Keratinocyte (primary cell): ENCODE measurements at regions not wholly inside any gene's neighbourhood (a gene's known extent, or its start where the extent isn't known, plus 50 kb on each side); places are given as distances from the start of the nearest gene placed in this dataset.

ENCODE experiments used
- DNase-seq: peaks from one replicate; pipeline ENCODE4 v3.0.0-alpha.2; 2011; ENCODE audit warnings: low read depth, missing footprints, low spot score
- FAIRE-seq: peaks from 2 replicates; lab custom pipeline; 2011; peaks lifted over from hg19 to GRCh38; lab: Jason Lieb, UNC
- H2AFZ ChIP-seq: 2 replicates; pipeline ENCODE4 v1.6.0; 2012; ENCODE audit warnings: low read length, control low read depth, inconsistent platforms; ENCODE audit not compliant: control insufficient read depth
- H3K27ac ChIP-seq: 2 replicates; pipeline ENCODE4 v1.5.1; 2011; ENCODE audit warnings: low read length; ENCODE audit not compliant: control insufficient read depth, insufficient read depth
- H3K27me3 ChIP-seq: 3 replicates; pipeline ENCODE4 v1.6.0; 2011; ENCODE audit warnings: low read length; ENCODE audit not compliant: control insufficient read depth, insufficient read depth; ENCODE audit errors: extremely low read depth
- H3K36me3 ChIP-seq, 2 experiments: 2 replicates in 1 of 2; 3 replicates in 1 of 2; pipeline ENCODE4 v1.5.1; 2011; ENCODE audit warnings: low read length in 2 of 2, mild to moderate bottlenecking in 1 of 2; ENCODE audit not compliant: control insufficient read depth in 2 of 2, insufficient read depth in 2 of 2; ENCODE audit errors: extremely low read depth in 1 of 2
- H3K4me1 ChIP-seq: 3 replicates; pipeline ENCODE4 v1.5.1; 2011; ENCODE audit warnings: low read length; ENCODE audit not compliant: control insufficient read depth, insufficient read depth; ENCODE audit errors: extremely low read depth
- H3K4me2 ChIP-seq: 3 replicates; pipeline ENCODE4 v1.6.0; 2011; ENCODE audit warnings: low read depth, low read length; ENCODE audit not compliant: control insufficient read depth, insufficient read depth; ENCODE audit errors: extremely low read depth
- H3K4me3 ChIP-seq, 3 experiments: fragments of 200-600 bp in 1 of 3; sonication (generic) in 1 of 3; 2 replicates in 2 of 3; 3 replicates in 1 of 3; pipeline ENCODE4 v1.5.1; 2011 to 2016; ENCODE audit warnings: low read length in 3 of 3, mild to moderate bottlenecking in 3 of 3, control low read depth in 2 of 3, inconsistent platforms in 1 of 3, low read depth in 1 of 3, mixed read lengths in 1 of 3, mixed run types in 1 of 3, moderate library complexity in 1 of 3; ENCODE audit not compliant: control insufficient read depth in 2 of 3, insufficient read depth in 2 of 3; ENCODE audit errors: extremely low read depth in 1 of 3
- H3K79me2 ChIP-seq: 2 replicates; pipeline ENCODE4 v1.6.0; 2012; ENCODE audit warnings: low read length; ENCODE audit not compliant: control insufficient read depth, insufficient read depth
- H3K9ac ChIP-seq: 3 replicates; pipeline ENCODE4 v1.6.0; 2011; ENCODE audit warnings: low read length; ENCODE audit not compliant: control insufficient read depth, insufficient read depth; ENCODE audit errors: extremely low read depth
- H3K9me1 ChIP-seq: 3 replicates; pipeline ENCODE4 v1.6.0; 2011; ENCODE audit warnings: low read length; ENCODE audit not compliant: control insufficient read depth, insufficient read depth; ENCODE audit errors: extremely low read depth
- H3K9me3 ChIP-seq: 2 replicates; pipeline ENCODE4 v1.5.1; 2012; ENCODE audit warnings: low read depth, low read length; ENCODE audit not compliant: control insufficient read depth
- H4K20me1 ChIP-seq: 3 replicates; pipeline ENCODE4 v1.6.0; 2011; ENCODE audit warnings: low read length; ENCODE audit not compliant: control insufficient read depth, insufficient read depth; ENCODE audit errors: extremely low read depth
- EZH2 ChIP-seq: IDR thresholded peaks from one replicate; pipeline ENCODE4 v1.6.1; 2012; ENCODE audit warnings: inconsistent platforms, mild to moderate bottlenecking, low read length, moderate library complexity
- dilution Hi-C: fragments of 300-500 bp; cut with MboI; formaldehyde crosslinking; loops from one replicate; pipeline ENCODE4 v1.7.0; 2020; ENCODE audit warnings: low sequenced_read_pairs; ENCODE audit not compliant: extremely low pct_ligation_motif_present
- TF ChIP-seq, protein P1 (sequence below), 3 experiments: IDR thresholded peaks in 1 of 3; conservative IDR thresholded peaks in 1 of 3; optimal IDR thresholded peaks in 1 of 3; 2 replicates in 2 of 3; 3 replicates in 1 of 3; pipeline versions ENCODE3 to v1.5.1; 2011; ENCODE audit warnings: low read length in 3 of 3, mild to moderate bottlenecking in 3 of 3, moderate library complexity in 2 of 3, control low read depth in 1 of 3, inconsistent platforms in 1 of 3; ENCODE audit not compliant: insufficient read depth in 2 of 3; ENCODE audit errors: extremely low read depth in 1 of 3

DNA sequence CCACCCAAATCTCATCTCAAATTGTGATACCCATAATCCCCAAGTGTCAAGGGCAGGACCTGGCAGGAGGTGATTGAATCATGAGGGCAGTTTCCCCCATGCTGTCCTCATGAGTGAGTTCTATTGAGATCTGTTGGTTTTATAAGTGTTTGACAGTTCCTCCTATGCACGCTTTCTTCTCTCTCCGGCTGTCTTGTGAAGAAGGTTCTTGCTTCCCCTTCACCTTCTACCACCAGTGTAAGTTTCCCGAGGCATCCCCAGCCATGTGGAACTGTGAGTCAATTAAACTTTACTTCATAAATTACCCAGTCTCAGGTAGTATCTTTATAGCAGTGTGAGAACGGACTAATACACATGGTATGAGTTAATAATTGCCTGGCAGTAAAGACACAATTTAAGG lies 581.7 kb upstream of the AMOT start:
- Histone ChIP-seq H4K20me1 (no peaks in the 10 kb centered on the region), H3K27ac (no peak overlapping the region), H2AFZ (no peak overlapping the region), H3K4me1 (no peaks in the 10 kb centered on the region), H3K27me3 (no peaks in the 10 kb centered on the region), H3K4me2 (no peak overlapping the region), H3K9ac (no peak overlapping the region), H3K9me1 (no peaks in the 10 kb centered on the region), H3K79me2 (no peaks in the 10 kb centered on the region), H3K36me3 (no peaks in the 10 kb centered on the region), H3K9me3 (no peaks in the 10 kb centered on the region), H3K4me3 (no peak overlapping the region)
- dilution Hi-C loops, result no loop called here
- DNase-seq (no peak), FAIRE-seq (no peak)
- TF ChIP-seq, protein P1, sequence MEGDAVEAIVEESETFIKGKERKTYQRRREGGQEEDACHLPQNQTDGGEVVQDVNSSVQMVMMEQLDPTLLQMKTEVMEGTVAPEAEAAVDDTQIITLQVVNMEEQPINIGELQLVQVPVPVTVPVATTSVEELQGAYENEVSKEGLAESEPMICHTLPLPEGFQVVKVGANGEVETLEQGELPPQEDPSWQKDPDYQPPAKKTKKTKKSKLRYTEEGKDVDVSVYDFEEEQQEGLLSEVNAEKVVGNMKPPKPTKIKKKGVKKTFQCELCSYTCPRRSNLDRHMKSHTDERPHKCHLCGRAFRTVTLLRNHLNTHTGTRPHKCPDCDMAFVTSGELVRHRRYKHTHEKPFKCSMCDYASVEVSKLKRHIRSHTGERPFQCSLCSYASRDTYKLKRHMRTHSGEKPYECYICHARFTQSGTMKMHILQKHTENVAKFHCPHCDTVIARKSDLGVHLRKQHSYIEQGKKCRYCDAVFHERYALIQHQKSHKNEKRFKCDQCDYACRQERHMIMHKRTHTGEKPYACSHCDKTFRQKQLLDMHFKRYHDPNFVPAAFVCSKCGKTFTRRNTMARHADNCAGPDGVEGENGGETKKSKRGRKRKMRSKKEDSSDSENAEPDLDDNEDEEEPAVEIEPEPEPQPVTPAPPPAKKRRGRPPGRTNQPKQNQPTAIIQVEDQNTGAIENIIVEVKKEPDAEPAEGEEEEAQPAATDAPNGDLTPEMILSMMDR (optimal IDR thresholded peaks at IDR 0.05 in 1 of 3, IDR thresholded peaks at IDR 0.05 in 1 of 3, conservative IDR thresholded peaks at IDR 0.05 in 1 of 3; ENCODE audit: extremely low read depth in 1 of 3, insufficient read depth in 2 of 3, low read length in 3 of 3), result no peak
- no peak for TF ChIP-seq EZH2

DNA sequence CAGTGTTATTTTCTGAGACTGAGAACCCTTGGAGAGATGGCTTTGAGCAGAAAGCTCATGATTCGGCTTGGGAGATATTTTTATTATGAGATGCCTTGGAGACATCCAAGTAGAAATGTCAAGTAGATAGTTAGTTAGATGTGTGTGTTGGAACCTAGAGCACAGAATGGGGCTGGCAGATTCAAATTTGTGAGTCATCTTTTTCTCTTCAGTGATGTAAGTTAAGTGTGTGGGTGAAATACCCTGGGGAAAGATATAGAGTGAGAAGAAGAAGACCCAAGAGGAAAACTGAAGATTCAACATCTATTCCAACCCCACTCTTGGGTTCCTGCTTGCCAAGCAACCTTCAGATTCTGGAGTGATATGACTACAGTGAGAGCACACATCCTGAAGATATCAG lies 580.8 kb upstream of the AMOT start:
- no peaks in the 10 kb centered on the region for H3K9me3 ChIP-seq
- H3K27ac ChIP-seq, result no peak overlapping the region
- FAIRE-seq, result no peak
- H3K4me1 ChIP-seq, result no peaks in the 10 kb centered on the region
- TF ChIP-seq, protein P1 (optimal IDR thresholded peaks at IDR 0.05 in 1 of 3, IDR thresholded peaks at IDR 0.05 in 1 of 3, conservative IDR thresholded peaks at IDR 0.05 in 1 of 3; ENCODE audit: extremely low read depth in 1 of 3, insufficient read depth in 2 of 3, low read length in 3 of 3), result no peak
- H3K4me2 ChIP-seq, result no peak overlapping the region
- no peaks in the 10 kb centered on the region for H3K27me3 ChIP-seq
- no peaks in the 10 kb centered on the region for H3K9me1 ChIP-seq
- H3K9ac ChIP-seq, result no peak overlapping the region
- dilution Hi-C loops, result no loop called here
- H3K4me3 ChIP-seq, result no peak overlapping the region
- H4K20me1 ChIP-seq, result no peaks in the 10 kb centered on the region
- H3K36me3 ChIP-seq, result no peaks in the 10 kb centered on the region
- DNase-seq, result no peak
- H2AFZ ChIP-seq, result no peak overlapping the region
- H3K79me2 ChIP-seq, result no peaks in the 10 kb centered on the region
